Epithelial cell of esophagus (primary cell): ENCODE measurements at regions not wholly inside any gene's neighbourhood (a gene's known extent, or its start where the extent isn't known, plus 50 kb on each side); places are given as distances from the start of the nearest gene placed in this dataset.
A peak's percentile ranks its signal among the peaks of the same experiment; 100 is the strongest.

ENCODE experiments used
- DNase-seq: peaks from one replicate; pipeline ENCODE4 v3.0.0; 2010; ENCODE audit warnings: low read depth
- H3K4me3 ChIP-seq: 2 replicates; pipeline ENCODE4 v1.5.1; 2011; ENCODE audit warnings: mild to moderate bottlenecking, low read length, control low read depth
- TF ChIP-seq, protein P1 (sequence below): IDR thresholded peaks from 2 replicates; pipeline ENCODE4 v1.5.1; 2011; ENCODE audit warnings: low read depth, mild to moderate bottlenecking, low read length, control low read depth, inconsistent platforms; ENCODE audit not compliant: insufficient read depth; ENCODE audit errors: missing control alignments

DNA sequence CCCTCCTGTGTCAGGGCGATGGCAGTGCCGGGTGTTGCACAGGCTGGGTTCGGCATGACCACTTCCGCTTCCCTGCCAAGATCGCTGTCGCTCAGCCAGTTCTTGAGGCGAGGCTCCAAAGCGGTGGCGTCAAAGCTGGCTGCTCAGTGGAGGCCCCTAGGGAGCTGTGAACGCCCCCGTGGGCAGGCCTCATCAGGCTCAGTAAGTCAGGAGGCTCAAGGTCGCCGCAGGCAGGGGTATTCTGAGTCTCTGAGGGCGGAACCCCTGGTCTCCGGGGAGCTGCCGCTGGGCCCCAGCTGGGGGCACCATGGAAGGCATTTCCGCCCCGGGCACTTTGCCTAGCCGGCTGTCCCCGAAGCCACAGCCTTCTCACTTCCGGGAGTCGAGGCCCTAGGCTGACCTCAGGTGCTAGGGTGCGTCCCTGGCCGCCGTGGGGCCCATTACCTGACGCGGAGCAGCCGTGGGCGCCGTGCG is 210.4 kb downstream of the SOCS6 start:
- H3K4me3 ChIP-seq: no peak overlapping the region
- DNase-seq: no peak
- TF ChIP-seq, protein P1, sequence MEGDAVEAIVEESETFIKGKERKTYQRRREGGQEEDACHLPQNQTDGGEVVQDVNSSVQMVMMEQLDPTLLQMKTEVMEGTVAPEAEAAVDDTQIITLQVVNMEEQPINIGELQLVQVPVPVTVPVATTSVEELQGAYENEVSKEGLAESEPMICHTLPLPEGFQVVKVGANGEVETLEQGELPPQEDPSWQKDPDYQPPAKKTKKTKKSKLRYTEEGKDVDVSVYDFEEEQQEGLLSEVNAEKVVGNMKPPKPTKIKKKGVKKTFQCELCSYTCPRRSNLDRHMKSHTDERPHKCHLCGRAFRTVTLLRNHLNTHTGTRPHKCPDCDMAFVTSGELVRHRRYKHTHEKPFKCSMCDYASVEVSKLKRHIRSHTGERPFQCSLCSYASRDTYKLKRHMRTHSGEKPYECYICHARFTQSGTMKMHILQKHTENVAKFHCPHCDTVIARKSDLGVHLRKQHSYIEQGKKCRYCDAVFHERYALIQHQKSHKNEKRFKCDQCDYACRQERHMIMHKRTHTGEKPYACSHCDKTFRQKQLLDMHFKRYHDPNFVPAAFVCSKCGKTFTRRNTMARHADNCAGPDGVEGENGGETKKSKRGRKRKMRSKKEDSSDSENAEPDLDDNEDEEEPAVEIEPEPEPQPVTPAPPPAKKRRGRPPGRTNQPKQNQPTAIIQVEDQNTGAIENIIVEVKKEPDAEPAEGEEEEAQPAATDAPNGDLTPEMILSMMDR: no peak

DNA sequence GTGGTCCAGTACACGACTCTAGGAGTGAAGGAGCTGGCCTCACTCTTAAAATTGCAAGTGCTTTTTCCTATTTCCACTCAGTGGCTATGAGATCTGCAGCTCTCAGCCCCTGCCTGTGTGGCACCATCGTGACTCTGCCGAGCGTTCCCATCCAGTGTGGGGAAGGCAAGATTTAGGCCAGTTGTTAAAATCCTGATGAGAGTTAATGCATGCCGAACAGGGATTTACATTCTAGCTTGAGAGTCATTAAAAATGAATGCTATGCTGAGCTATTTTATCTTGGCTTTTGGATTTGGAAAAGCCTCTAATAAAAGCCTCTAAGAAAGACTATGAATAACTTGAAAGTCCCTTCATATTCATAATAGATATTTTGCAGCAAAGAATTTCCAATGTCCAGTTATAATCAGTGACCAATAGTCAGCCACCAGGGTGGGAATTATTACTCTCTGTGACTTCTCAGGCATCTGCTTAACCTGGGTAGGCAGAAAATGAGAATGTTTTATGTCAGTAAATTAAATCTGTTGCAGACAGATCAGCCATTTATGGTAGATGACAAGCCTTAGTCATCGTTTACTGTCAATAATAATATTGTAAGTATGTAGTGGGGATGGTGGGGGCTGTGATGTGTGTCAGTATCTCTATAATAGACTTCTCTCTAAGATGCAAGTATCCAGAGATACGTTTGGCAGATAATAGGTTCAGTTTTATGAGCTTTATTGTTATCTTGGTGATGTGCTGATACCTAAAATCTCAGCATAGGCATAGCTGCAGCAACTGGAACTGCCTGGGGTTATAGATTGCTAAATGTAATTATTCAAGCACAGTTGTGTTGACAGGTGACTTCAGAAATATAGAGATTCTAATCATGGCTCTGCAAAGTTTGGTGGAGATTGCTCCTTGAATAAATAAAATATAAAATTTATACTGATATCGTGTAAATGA is 207.8 kb downstream of the SOCS6 start:
- no peak overlapping the region for H3K4me3 ChIP-seq
- no peak for DNase-seq
- TF ChIP-seq, protein P1: no peak

DNA sequence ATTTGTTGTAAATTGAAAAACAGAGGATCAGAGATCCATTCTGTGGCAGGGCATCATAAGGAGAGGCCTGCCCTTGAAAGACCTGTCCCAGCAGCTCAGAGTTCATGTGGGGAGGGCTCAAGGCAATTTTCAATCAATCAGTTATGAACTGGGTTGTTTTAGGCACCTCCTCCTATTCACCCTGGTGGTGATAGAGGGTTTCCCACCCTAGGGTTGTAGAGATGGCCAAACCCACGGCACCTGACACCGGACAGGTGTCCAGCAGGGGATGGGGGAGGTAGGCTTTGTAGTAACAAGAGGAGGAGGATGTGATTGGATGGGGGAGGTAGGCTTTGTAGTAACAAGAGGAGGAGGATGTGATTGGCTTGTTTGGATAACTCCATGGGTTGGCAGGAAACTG is 205.7 kb downstream of the SOCS6 start:
- H3K4me3 ChIP-seq: no peak overlapping the region
- TF ChIP-seq, protein P1: no peak
- DNase-seq: no peak

DNA sequence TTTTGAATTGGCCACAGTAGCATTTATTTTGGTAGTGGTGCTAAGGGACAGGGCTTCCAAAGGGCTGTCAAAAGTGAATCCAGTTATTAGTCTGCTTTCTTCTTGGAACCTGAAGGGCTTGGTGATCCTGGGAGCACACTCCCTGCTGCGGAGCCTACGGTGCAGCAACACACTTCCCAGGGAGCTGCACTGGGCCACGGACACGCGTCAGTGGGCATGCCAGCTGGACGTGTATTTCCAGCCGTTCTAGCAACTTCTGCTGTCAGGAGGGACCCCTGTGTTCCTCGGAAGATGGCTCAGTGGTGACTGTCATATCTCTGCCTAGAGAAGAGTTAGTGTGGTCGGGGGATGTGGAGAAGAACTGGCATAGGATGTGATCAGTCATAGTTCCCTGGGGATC is 204.6 kb downstream of the SOCS6 start:
- TF ChIP-seq, protein P1: no peak
- no peak overlapping the region for H3K4me3 ChIP-seq
- no peak for DNase-seq

DNA sequence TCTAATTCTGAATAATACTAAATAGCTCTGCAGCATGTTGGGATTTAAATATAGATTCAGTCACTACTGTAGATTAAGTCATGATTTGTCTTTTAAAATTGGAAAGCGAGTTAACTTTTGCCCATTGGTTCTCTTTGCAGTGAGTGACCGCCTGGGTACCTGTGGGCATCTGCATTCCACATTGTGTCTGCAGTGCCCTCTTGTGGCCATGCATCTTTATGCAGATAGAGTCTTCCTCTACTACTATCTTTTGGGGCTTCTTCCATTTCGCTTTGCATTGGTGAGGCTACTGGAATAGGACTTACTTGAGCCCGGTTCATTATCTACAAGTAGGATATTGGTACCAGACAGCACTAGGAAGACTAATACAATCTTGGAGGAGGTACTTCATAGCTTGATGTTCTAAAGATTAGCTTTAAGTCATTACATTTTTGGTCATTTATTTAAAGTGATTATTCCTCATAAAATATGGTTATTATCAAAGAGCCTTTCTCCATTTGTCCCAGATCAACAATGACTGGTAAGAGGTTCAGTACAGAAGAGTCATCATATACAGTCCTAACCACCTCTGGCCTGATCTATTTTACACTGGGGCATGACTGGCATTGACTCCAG is 203.0 kb downstream of the SOCS6 start:
- peak; percentile 63 for DNase-seq
- TF ChIP-seq, protein P1: peak; percentile 93
- no peak overlapping the region for H3K4me3 ChIP-seq

DNA sequence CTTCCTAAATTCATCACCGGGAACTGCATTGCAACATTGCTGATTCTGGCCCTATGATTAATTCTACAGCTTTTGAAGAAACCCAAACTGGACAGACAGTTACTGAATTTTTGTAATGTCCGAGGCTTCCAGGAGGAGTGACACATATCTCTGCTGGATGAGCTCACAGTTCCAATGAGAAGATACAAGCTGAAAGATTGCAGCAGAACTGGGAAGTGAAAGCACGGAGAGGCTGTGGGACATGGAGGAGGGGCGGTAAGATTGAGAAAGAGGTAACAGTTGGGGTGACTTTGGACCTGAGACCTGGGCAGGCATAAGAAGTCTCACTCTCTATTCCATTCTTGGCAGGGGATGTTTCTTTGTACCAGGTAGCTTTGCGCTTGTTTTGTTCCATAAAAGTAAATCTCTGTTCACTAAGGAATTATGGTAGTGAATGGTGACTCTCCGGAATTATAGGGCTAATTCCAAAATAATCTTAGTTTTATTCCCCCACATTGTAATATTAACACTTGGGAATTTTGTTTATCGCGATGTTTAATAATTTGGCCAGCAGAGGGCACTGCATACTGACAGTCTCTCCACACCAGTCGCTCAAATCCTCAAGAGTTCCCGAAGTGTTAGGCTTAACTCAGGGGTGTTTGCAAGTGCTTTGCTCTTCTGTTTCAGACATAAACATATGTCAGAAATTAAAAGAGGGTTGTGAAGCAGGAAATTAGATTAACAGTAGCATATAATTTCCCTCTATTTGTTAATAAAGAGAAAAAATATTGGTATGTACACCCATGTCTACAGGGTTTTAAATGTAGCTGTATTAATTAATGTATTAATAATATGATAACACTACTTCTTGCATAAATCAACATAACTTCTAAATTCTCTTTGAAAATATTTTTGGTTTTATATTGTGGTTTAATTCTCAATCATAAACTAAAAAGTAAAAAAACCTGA is 201.4 kb downstream of the SOCS6 start:
- H3K4me3 ChIP-seq: no peak overlapping the region
- DNase-seq: peak; percentile 60
- TF ChIP-seq, protein P1: peak; percentile 67
